HEK293T (cell line): ENCODE measurements at regions not wholly inside any gene's neighbourhood (a gene's known extent, or its start where the extent isn't known, plus 50 kb on each side); places are given as distances from the start of the nearest gene placed in this dataset.

Experiments used
- CTCF ChIA-PET: fragments of 350-600 bp; formaldehyde crosslinking; extraction: SDS; loops from one replicate; lab custom pipeline; 2021; ENCODE audit warnings: antibody characterized with exemption, inconsistent platforms; lab: Yijun Ruan, JAX
- POLR2A ChIA-PET: fragments of 350-600 bp; formaldehyde crosslinking; extraction: SDS; loops from one replicate; lab custom pipeline; 2020; ENCODE audit warnings: antibody characterized with exemption, inconsistent platforms; lab: Yijun Ruan, JAX
- DNase-seq: peaks from one replicate; pipeline ENCODE4 v3.0.0; 2012; ENCODE audit warnings: mixed read lengths; ENCODE audit errors: extremely low spot score
- ARNT ChIP-seq: fragments of 450-650 bp; IDR thresholded peaks from 2 replicates; pipeline ENCODE4 v1.6.1; 2017; ENCODE audit warnings: mild to moderate bottlenecking
- BHLHE40 ChIP-seq: fragments of 450-650 bp; IDR thresholded peaks from 2 replicates; pipeline ENCODE4 v1.6.1; 2016; ENCODE audit warnings: mild to moderate bottlenecking, moderate library complexity, borderline replicate concordance
- CTBP1 ChIP-seq: fragments of 450-650 bp; IDR thresholded peaks from 2 replicates; pipeline ENCODE4 v1.6.1; 2016; ENCODE audit warnings: borderline replicate concordance
- ELF4 ChIP-seq: fragments of 450-650 bp; IDR thresholded peaks from 2 replicates; pipeline ENCODE4 v1.6.1; 2017; ENCODE audit warnings: antibody characterized with exemption
- FOXA1 ChIP-seq: fragments of 450-650 bp; IDR thresholded peaks from 2 replicates; pipeline ENCODE4 v1.6.1; 2016; ENCODE audit warnings: mild to moderate bottlenecking
- FOXK2 ChIP-seq: fragments of 450-650 bp; IDR thresholded peaks from 2 replicates; pipeline ENCODE4 v1.6.1; 2016; ENCODE audit warnings: mild to moderate bottlenecking
- FOXM1 ChIP-seq: fragments of 450-650 bp; IDR thresholded peaks from 2 replicates; pipeline ENCODE4 v1.6.1; 2017; ENCODE audit warnings: mild to moderate bottlenecking, borderline replicate concordance
- HDGF ChIP-seq: fragments of 450-650 bp; IDR thresholded peaks from 2 replicates; pipeline ENCODE4 v1.6.1; 2017; ENCODE audit warnings: antibody characterized with exemption, borderline replicate concordance
- L3MBTL2 ChIP-seq: fragments of 450-650 bp; conservative IDR thresholded peaks from 2 replicates; pipeline ENCODE4 v1.6.1; 2016; ENCODE audit warnings: mild to moderate bottlenecking
- LEF1 ChIP-seq: fragments of 450-650 bp; IDR thresholded peaks from 2 replicates; pipeline ENCODE4 v1.6.1; 2017; ENCODE audit warnings: mild to moderate bottlenecking, borderline replicate concordance
- NFRKB ChIP-seq: fragments of 450-650 bp; IDR thresholded peaks from 2 replicates; pipeline ENCODE4 v1.6.1; 2016; ENCODE audit warnings: mild to moderate bottlenecking, moderate library complexity
- PKNOX1 ChIP-seq: fragments of 450-650 bp; IDR thresholded peaks from 2 replicates; pipeline ENCODE4 v1.6.1; 2016
- SP1 ChIP-seq: fragments of 450-650 bp; IDR thresholded peaks from 2 replicates; pipeline ENCODE4 v1.6.1; 2017
- SUZ12 ChIP-seq: fragments of 450-650 bp; IDR thresholded peaks from 2 replicates; pipeline ENCODE4 v1.6.1; 2016; ENCODE audit warnings: mild to moderate bottlenecking
- TARDBP ChIP-seq: fragments of 450-650 bp; IDR thresholded peaks from 2 replicates; pipeline ENCODE4 v1.6.1; 2016
- ZNF384 ChIP-seq: fragments of 450-650 bp; IDR thresholded peaks from 2 replicates; pipeline ENCODE4 v1.6.1; 2016

GRCh38 chr6:100274147-100274546 lies 190.6 kb downstream of the SIM1 start:
- no peak for TF ChIP-seq TARDBP
- TF ChIP-seq HDGF: no peak
- TF ChIP-seq PKNOX1: no peak
- no peak for TF ChIP-seq BHLHE40
- TF ChIP-seq CTBP1: no peak
- no peak for TF ChIP-seq LEF1
- TF ChIP-seq ZNF384: no peak
- no peak for TF ChIP-seq FOXA1
- TF ChIP-seq L3MBTL2: no peak
- TF ChIP-seq SP1: no peak
- TF ChIP-seq FOXK2: no peak
- no peak for TF ChIP-seq SUZ12
- no peak for TF ChIP-seq ARNT
- no peak for TF ChIP-seq FOXM1
- TF ChIP-seq NFRKB: no peak
- TF ChIP-seq ELF4: no peak
- CTCF ChIA-PET: no interaction called here
- DNase-seq: no peak
- POLR2A ChIA-PET: no interaction called here

- ChIA-PET CTCF (no interaction called here), POLR2A (no interaction called here)
- TF ChIP-seq SUZ12 (no peak), PKNOX1 (no peak), LEF1 (no peak), ARNT (no peak), TARDBP (no peak), FOXA1 (no peak), CTBP1 (no peak), NFRKB (no peak), L3MBTL2 (no peak), ELF4 (no peak), SP1 (no peak), ZNF384 (no peak), FOXK2 (no peak), BHLHE40 (no peak), FOXM1 (no peak), HDGF (no peak)
- no peak for DNase-seq
Measured at GRCh38 chr6:100271625-100272024, 193.1 kb downstream of the SIM1 start.

GRCh38 chr6:100271202-100271601 lies 193.5 kb downstream of the SIM1 start:
- POLR2A ChIA-PET: no interaction called here
- DNase-seq: no peak
- CTCF ChIA-PET: no interaction called here

GRCh38 chr6:100269189-100269588 lies 195.5 kb downstream of the SIM1 start:
- CTCF ChIA-PET: no interaction called here
- DNase-seq: no peak
- POLR2A ChIA-PET: no interaction called here
- no peak for TF ChIP-seq ZNF384
- no peak for TF ChIP-seq BHLHE40
- no peak for TF ChIP-seq CTBP1
- no peak for TF ChIP-seq FOXM1
- TF ChIP-seq ARNT: no peak
- no peak for TF ChIP-seq FOXA1
- no peak for TF ChIP-seq HDGF
- TF ChIP-seq LEF1: no peak
- no peak for TF ChIP-seq SP1
- TF ChIP-seq PKNOX1: no peak
- TF ChIP-seq SUZ12: no peak
- TF ChIP-seq L3MBTL2: no peak

More at GRCh38 chr6:100271202-100271601, 193.5 kb downstream of the SIM1 start:
- no peak for TF ChIP-seq HDGF
- TF ChIP-seq FOXK2: no peak
- TF ChIP-seq TARDBP: no peak
- no peak for TF ChIP-seq FOXM1
- TF ChIP-seq SP1: no peak
- TF ChIP-seq L3MBTL2: no peak
- no peak for TF ChIP-seq PKNOX1
- TF ChIP-seq ARNT: no peak
- no peak for TF ChIP-seq SUZ12
- TF ChIP-seq ZNF384: no peak
- TF ChIP-seq FOXA1: no peak
- no peak for TF ChIP-seq ELF4
- no peak for TF ChIP-seq LEF1
- TF ChIP-seq BHLHE40: no peak
- TF ChIP-seq CTBP1: no peak
- no peak for TF ChIP-seq NFRKB

- TF ChIP-seq NFRKB: no peak
- no peak for TF ChIP-seq ZNF384
- TF ChIP-seq FOXA1: no peak
- no peak for TF ChIP-seq ELF4
- no peak for TF ChIP-seq ARNT
- no peak for TF ChIP-seq TARDBP
- TF ChIP-seq L3MBTL2: no peak
- TF ChIP-seq LEF1: no peak
- TF ChIP-seq PKNOX1: no peak
- no peak for TF ChIP-seq SP1
- TF ChIP-seq FOXM1: no peak
- no peak for TF ChIP-seq FOXK2
- TF ChIP-seq SUZ12: no peak
- TF ChIP-seq HDGF: no peak
- no peak for TF ChIP-seq BHLHE40
- no peak for TF ChIP-seq CTBP1
- POLR2A ChIA-PET: no interaction called here
- no peak for DNase-seq
- CTCF ChIA-PET: no interaction called here
Measured at GRCh38 chr6:100268326-100268725, 196.4 kb downstream of the SIM1 start.
